ENCODE measurements at regions not wholly inside any gene's neighbourhood (a gene's known extent, or its start where the extent isn't known, plus 50 kb on each side); places are given as distances from the start of the nearest gene placed in this dataset.

DNA sequence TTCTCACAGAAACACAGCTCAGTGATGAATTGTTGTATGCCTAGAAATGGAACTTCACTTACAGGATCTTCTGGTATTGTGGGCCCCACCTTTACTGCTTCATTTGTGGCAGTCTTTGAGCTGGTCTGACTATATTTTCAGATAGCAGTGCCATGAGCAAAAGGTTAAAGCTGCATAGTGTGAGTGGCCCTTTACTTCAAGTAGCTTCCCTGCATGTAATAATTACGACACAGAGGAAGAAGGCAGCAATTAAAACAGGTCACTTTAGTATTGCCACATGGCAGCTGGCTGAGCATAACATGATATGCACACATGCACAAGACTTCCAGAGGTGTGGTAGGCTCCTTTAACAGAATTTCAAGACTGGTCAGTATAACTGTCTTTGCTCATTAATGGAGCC is 426.3 kb upstream of the ZEB2 start:
- Histone ChIP-seq H3K4me1 (ENCODE audit: control insufficient read depth, insufficient read depth, low read length) (no peaks in the 10 kb centered on the region), H3K27ac (ENCODE audit: low read depth, low read length) (no peak overlapping the region), H3K36me3 (ENCODE audit: control insufficient read depth, insufficient read depth, low read length) (no peaks in the 10 kb centered on the region), H3K9ac (ENCODE audit: low read length) (no peak overlapping the region), H3K27me3 (ENCODE audit: control insufficient read depth, insufficient read depth, low read length) (no peaks in the 10 kb centered on the region), H3K4me3 (ENCODE audit: low read length) (no peak overlapping the region)

DNA sequence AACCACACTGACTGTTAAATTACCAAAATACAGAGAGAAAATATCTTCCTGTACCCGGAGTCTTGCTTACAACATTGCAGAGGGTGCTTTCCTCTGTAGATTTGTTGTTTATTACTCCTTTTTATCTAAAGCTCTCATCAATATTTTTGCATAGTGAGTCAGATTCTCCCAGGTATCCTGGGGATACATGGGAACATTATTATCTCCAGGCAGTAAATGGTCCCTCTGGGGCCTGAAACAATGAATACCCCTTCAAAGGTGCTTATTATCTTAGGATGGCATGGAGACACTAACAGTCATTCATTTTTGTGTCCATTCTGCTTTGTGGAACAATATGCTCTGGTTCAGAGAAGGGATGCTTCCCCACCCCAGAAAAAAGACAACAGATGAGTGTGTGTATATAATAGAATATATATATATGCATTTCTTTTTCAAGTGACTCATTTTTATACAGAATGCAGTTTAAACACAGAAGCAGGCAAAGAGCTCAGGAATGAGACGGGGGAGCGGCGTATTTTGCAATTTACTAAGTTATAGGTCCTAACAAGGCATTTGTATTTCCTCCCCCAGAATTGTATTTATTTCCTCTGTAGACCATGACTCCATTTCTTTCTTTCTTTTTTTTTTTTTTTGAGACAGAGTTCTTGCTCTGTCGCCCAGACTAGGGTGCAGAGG is 424.8 kb upstream of the ZEB2 start:
- no peak overlapping the region for H3K27ac ChIP-seq (ENCODE audit: low read depth, low read length)
- H3K4me1 ChIP-seq (ENCODE audit: control insufficient read depth, insufficient read depth, low read length), result no peaks in the 10 kb centered on the region
- no peak overlapping the region for H3K4me3 ChIP-seq (ENCODE audit: low read length)
- H3K9ac ChIP-seq (ENCODE audit: low read length), result no peak overlapping the region
- no peaks in the 10 kb centered on the region for H3K36me3 ChIP-seq (ENCODE audit: control insufficient read depth, insufficient read depth, low read length)
- no peaks in the 10 kb centered on the region for H3K27me3 ChIP-seq (ENCODE audit: control insufficient read depth, insufficient read depth, low read length)

DNA sequence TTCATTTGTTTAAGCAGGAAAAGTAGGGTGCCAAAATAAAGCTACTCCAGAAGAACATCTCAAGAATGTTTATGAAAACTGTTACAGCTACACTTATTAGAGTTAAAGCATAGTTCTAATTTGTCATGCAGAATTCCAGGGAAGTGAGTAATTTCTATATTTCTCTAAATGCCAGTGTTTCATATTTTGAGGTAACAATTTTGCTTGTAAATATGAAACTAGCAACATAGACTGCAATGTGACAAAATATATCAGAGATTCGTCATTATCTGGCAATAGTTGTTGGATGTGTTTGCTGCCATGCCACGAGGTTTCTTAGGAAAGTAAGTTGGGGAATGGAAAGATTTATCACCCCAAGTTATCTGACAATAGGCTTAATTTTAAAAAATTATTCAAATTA is 424.1 kb upstream of the ZEB2 start:
- no peak overlapping the region for H3K9ac ChIP-seq (ENCODE audit: low read length)
- no peaks in the 10 kb centered on the region for H3K4me1 ChIP-seq (ENCODE audit: control insufficient read depth, insufficient read depth, low read length)
- H3K4me3 ChIP-seq (ENCODE audit: low read length), result no peak overlapping the region
- H3K27me3 ChIP-seq (ENCODE audit: control insufficient read depth, insufficient read depth, low read length), result no peaks in the 10 kb centered on the region
- no peak overlapping the region for H3K27ac ChIP-seq (ENCODE audit: low read depth, low read length)
- H3K36me3 ChIP-seq (ENCODE audit: control insufficient read depth, insufficient read depth, low read length), result no peaks in the 10 kb centered on the region

DNA sequence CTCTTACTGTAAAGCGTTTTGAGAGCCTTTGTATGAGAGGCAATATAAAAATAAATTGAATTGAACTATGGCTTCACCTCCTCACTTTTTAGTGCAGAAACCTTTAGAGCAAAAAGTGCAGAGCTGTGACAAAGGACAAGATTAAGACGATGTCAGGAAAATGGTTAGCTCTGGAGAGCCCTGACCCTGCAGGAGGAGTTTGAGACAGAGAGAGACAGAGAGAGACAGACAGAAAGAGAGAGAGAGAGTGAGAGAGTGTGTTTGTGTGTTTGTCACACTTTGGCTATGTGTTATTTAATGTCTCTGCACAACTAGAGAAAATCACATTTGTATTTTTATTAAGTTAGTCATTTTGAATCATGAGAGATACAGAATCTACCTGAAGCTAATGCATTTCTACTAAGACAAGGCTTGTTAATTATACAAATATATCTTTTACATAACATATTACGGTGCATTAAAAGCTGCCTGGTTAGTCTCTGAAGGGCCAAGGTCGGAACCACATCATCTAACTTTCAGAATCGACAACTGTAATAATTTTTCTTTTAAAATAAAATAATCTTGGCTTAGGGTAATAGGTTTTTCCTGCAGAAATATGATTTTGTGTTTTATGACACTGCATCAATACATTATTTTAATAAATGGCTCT is 423.5 kb upstream of the ZEB2 start:
- no peak overlapping the region for H3K27ac ChIP-seq (ENCODE audit: low read depth, low read length)
- peaks cover 3% of the 10 kb centered on the region for H3K4me1 ChIP-seq (ENCODE audit: control insufficient read depth, insufficient read depth, low read length)

DNA sequence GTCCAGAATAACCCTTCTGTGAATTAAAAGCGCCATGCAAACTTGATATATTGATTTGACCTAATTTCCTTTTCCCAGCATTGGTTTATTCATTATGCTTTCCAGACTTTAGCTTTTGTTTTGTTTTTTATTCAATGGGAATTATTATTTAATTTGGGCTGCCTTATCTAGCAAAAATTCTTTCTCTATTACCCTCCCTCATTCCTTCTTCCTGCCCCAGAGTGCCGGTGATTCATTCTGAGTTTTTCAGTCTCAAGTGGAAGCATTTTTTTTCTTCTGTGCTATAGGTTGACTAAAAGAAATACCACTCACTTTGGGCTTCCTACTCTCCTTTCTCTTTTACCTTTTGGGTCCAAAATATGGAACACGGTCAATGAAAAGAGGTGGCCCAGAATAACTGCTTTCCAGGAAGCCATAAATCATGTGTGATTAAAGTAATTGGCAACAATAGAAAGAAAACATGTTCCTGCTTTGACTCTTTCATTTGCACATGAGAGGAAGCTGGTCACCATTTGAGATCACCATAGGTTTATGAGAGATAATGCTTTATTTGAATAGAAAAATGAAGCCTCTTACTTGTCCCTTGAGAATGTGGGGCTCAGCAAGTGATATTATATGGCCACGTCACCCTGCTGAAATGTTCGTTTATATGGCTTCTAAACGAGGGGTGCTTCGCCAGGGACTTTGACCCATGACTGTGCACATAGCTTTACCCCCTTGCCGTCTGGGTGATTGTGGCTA is 422.8 kb upstream of the ZEB2 start:
- no peak overlapping the region for H3K27ac ChIP-seq (ENCODE audit: low read depth, low read length)
- peaks cover 6% of the 10 kb centered on the region for H3K4me1 ChIP-seq (ENCODE audit: control insufficient read depth, insufficient read depth, low read length)

More for the DNA sequence above, 423.5 kb upstream of the ZEB2 start:
- Histone ChIP-seq H3K4me3 (ENCODE audit: low read length) (no peak overlapping the region), H3K9ac (ENCODE audit: low read length) (no peak overlapping the region), H3K27me3 (ENCODE audit: control insufficient read depth, insufficient read depth, low read length) (no peaks in the 10 kb centered on the region), H3K36me3 (ENCODE audit: control insufficient read depth, insufficient read depth, low read length) (no peaks in the 10 kb centered on the region)

DNA sequence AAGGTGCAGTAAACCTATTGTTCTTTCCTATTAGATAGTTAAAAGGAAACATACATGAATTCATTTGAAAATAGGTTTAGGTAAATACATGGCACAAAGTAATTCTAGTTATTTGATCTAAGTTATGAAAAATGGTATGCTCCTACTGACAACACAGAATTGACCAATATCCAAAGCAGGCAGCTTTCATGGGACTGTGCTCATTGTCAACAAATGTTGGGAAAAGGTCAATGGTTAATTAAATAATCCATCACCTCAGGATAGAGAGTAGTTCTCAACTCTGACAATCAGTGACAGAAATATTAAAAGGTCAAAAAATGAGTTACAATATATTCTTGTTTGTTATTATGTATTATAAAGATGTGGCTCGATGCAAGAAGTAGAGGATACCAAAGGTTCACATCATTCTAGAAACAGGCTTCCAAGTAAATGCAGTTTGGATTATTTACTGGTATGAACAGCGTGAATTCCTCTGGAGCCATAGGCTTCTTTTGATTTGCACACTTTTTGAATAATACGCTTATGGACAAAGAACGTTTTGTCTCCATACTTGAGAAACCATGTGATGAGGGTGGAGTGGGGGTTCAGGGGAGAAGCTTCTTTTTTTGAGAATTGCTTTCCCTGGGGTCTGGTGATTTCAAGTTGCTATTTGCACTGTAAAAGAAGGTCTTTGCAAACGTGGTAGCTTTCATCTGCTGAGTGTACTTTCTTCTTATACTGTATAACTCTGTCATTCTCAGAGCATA is 422.0 kb upstream of the ZEB2 start:
- no peaks in the 10 kb centered on the region for H3K27me3 ChIP-seq (ENCODE audit: control insufficient read depth, insufficient read depth, low read length)
- no peak overlapping the region for H3K9ac ChIP-seq (ENCODE audit: low read length)
- H3K36me3 ChIP-seq (ENCODE audit: control insufficient read depth, insufficient read depth, low read length), result no peaks in the 10 kb centered on the region
- peaks cover 6% of the 10 kb centered on the region for H3K4me1 ChIP-seq (ENCODE audit: control insufficient read depth, insufficient read depth, low read length)
- H3K4me3 ChIP-seq (ENCODE audit: low read length), result no peak overlapping the region
- no peak overlapping the region for H3K27ac ChIP-seq (ENCODE audit: low read depth, low read length)

More for the DNA sequence above, 422.8 kb upstream of the ZEB2 start:
- Histone ChIP-seq H3K9ac (ENCODE audit: low read length) (no peak overlapping the region), H3K36me3 (ENCODE audit: control insufficient read depth, insufficient read depth, low read length) (no peaks in the 10 kb centered on the region), H3K27me3 (ENCODE audit: control insufficient read depth, insufficient read depth, low read length) (no peaks in the 10 kb centered on the region), H3K4me3 (ENCODE audit: low read length) (no peak overlapping the region)

DNA sequence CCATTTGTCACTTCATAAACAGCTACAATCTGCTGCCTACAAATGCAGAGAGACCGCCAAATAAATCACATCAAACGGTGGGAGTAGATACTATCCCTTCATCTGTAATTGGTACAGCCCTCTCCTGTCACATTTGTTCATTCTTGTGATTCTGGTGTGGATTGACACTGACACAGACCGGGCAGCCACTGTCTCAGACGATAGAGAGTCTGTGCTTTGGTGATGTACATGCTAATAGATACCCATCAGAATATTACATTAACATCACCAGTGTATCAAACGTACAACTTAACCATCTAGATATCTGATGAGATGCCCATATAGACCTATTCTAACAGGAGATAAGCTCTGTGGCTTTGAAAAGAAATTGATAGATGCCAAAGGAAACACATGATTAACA is 419.7 kb upstream of the ZEB2 start:
- no peak overlapping the region for H3K4me3 ChIP-seq (ENCODE audit: low read length)
- H3K36me3 ChIP-seq (ENCODE audit: control insufficient read depth, insufficient read depth, low read length), result no peaks in the 10 kb centered on the region
- peaks cover 6% of the 10 kb centered on the region for H3K4me1 ChIP-seq (ENCODE audit: control insufficient read depth, insufficient read depth, low read length)
- no peak overlapping the region for H3K27ac ChIP-seq (ENCODE audit: low read depth, low read length)
- H3K9ac ChIP-seq (ENCODE audit: low read length), result no peak overlapping the region
- H3K27me3 ChIP-seq (ENCODE audit: control insufficient read depth, insufficient read depth, low read length), result no peaks in the 10 kb centered on the region

DNA sequence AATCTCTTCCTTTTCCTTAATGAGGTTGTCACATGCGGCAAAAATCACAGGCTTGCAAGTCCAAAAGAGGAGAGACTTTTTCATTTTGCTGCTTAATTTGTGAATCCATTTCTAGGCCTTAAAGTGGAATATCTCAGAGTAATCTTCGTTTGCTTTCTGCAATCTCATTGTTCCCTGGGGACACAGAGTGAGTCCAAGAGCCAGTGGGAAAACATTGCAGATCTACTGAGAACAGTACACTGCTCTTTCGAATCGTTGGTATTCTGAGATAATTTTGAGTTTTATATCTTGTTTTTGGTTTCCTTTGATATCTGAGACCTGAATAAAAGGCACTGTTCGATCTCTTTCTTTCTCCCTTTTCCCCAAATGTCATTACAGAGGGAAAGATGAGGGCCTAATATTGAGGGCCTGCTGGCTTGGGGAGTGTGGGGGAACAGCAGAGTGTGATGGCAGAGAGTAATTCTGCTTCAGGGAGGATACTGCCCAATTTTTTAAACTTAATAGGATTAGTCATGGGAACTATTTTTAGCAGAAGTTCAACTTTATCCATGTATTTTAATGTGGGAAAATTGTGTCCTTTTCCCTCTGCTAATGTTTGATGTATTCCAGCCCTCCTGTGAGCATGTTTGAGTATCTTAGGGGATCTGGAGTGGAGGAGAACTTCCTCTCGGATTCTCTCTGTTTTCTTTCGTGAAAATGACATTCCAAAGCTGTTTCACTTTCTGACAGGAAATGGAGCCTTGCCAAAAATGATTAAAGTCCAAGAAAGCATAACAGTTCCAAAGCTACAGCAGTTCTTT is 418.2 kb upstream of the ZEB2 start:
- Histone ChIP-seq H3K9ac (ENCODE audit: low read length) (no peak overlapping the region), H3K27ac (ENCODE audit: low read depth, low read length) (peak overlapping the region; percentile 8), H3K27me3 (ENCODE audit: control insufficient read depth, insufficient read depth, low read length) (no peaks in the 10 kb centered on the region), H3K36me3 (ENCODE audit: control insufficient read depth, insufficient read depth, low read length) (no peaks in the 10 kb centered on the region), H3K4me3 (ENCODE audit: low read length) (no peak overlapping the region), H3K4me1 (ENCODE audit: control insufficient read depth, insufficient read depth, low read length) (peaks cover 6% of the 10 kb centered on the region)

DNA sequence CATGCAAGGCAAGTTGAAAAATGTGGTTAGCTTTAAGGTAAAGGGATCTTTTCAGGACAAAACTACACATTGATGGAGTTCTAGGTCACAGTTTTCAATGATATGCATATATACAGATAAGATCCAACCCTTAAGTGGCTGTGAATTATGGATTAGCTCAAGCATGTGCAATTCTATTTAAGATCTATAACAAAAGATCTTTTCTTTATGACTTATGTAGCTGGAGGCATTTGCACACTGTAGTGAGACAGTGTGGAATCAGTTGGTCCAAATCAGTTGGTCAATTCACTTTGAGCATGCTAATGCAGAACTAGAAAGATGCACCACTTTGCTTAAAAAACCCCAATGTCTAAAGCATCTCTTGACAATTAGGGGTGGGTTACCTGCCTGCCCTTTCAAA is 417.1 kb upstream of the ZEB2 start:
- Histone ChIP-seq H3K27ac (ENCODE audit: low read depth, low read length) (no peak overlapping the region), H3K36me3 (ENCODE audit: control insufficient read depth, insufficient read depth, low read length) (no peaks in the 10 kb centered on the region), H3K4me1 (ENCODE audit: control insufficient read depth, insufficient read depth, low read length) (peaks cover 6% of the 10 kb centered on the region), H3K27me3 (ENCODE audit: control insufficient read depth, insufficient read depth, low read length) (no peaks in the 10 kb centered on the region), H3K9ac (ENCODE audit: low read length) (no peak overlapping the region), H3K4me3 (ENCODE audit: low read length) (no peak overlapping the region)

DNA sequence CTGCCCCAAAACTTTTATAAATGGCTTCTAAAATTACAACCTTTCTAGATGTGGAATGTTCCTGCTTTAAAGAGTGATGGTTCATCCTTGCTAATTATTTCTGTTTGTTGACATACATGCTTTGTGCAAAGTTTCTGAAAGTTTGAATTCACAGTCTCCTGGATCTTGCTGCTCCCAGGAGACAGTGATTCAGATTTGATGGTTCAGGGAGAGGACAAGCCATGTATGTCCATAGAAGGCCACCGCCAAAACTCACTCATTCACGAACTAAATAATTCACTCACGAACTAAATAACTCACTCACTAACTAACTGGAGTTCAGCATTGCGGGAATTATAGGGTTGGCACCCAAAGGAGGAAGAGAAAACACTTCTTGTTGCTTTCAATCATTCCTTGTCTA is 416.5 kb upstream of the ZEB2 start:
- Histone ChIP-seq H3K4me1 (ENCODE audit: control insufficient read depth, insufficient read depth, low read length) (peaks cover 6% of the 10 kb centered on the region), H3K27me3 (ENCODE audit: control insufficient read depth, insufficient read depth, low read length) (no peaks in the 10 kb centered on the region), H3K4me3 (ENCODE audit: low read length) (no peak overlapping the region), H3K36me3 (ENCODE audit: control insufficient read depth, insufficient read depth, low read length) (no peaks in the 10 kb centered on the region), H3K9ac (ENCODE audit: low read length) (no peak overlapping the region), H3K27ac (ENCODE audit: low read depth, low read length) (no peak overlapping the region)

DNA sequence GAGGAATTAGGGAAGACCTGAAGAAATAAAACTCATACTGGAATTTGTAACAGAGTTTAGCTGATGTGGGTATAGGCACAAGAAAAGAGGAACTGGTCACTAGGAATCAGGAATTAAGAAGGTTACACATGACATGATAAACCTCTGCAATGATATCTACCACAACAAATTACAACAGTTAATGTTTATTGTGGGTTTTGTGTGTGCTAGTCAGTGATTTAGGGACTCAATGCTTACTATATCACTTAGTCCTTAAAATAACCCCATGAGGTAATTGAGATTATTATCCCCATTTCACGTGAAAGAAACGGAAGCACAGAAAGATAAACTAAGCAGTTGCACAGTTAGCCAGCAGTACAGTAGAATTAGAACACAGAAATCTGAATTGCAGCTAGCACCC is 415.8 kb upstream of the ZEB2 start:
- Histone ChIP-seq H3K4me1 (ENCODE audit: control insufficient read depth, insufficient read depth, low read length) (peaks cover 6% of the 10 kb centered on the region), H3K4me3 (ENCODE audit: low read length) (no peak overlapping the region), H3K9ac (ENCODE audit: low read length) (no peak overlapping the region), H3K27me3 (ENCODE audit: control insufficient read depth, insufficient read depth, low read length) (no peaks in the 10 kb centered on the region), H3K36me3 (ENCODE audit: control insufficient read depth, insufficient read depth, low read length) (no peaks in the 10 kb centered on the region), H3K27ac (ENCODE audit: low read depth, low read length) (no peak overlapping the region)

DNA sequence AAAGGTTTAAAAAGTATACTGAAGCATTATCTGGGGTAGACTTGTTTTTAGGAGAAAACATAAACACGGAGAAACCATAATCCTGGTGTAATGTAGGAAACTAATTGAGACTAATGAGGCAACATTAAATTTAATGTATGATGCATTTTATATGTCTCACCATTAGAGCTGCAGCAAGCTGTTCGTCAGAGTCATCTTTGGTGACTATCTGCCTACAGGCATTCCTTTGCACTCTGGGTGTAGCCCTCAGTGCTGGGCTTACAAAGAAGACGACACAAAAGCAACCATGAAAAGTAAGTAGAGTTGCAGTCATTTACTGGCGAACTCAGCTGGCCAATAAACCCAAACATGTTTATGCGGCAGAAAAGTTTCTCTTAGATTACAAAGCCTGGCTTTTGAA is 415.3 kb upstream of the ZEB2 start:
- Histone ChIP-seq H3K4me3 (ENCODE audit: low read length) (no peak overlapping the region), H3K27me3 (ENCODE audit: control insufficient read depth, insufficient read depth, low read length) (no peaks in the 10 kb centered on the region), H3K27ac (ENCODE audit: low read depth, low read length) (no peak overlapping the region), H3K4me1 (ENCODE audit: control insufficient read depth, insufficient read depth, low read length) (peaks cover 6% of the 10 kb centered on the region), H3K9ac (ENCODE audit: low read length) (no peak overlapping the region), H3K36me3 (ENCODE audit: control insufficient read depth, insufficient read depth, low read length) (no peaks in the 10 kb centered on the region)

Measured in rectal smooth muscle tissue (tissue), 1 donor.